OCI-LY7 (cell line): ENCODE measurements at regions not wholly inside any gene's neighbourhood (a gene's known extent, or its start where the extent isn't known, plus 50 kb on each side); places are given as distances from the start of the nearest gene placed in this dataset.

Source experiments
- BruUV-seq: library from RNA; stranded (reverse); fragments of 400-500 nt; replicated peaks from 2 replicates; lab custom pipeline; 2021; lab: Mats Ljungman, UMichigan
- CTCF ChIA-PET: fragments of 300-600 bp; sonication (Branson Sonifier 250); formaldehyde crosslinking; loops from one replicate; lab custom pipeline; 2022; ENCODE audit warnings: antibody characterized with exemption; ENCODE audit not compliant: unreplicated experiment; lab: Charles Lee
- POLR2A ChIA-PET: fragments of 300-600 bp; sonication (Branson Sonifier 250); formaldehyde crosslinking; loops from one replicate; lab custom pipeline; 2022; ENCODE audit warnings: antibody characterized with exemption; lab: Charles Lee
- DNase-seq: peaks from one replicate; pipeline ENCODE4 v3.0.0-alpha.2; 2015; ENCODE audit warnings: low spot score
- H2AFZ ChIP-seq: fragments of 200-600 bp; sonication (generic), shearing (Covaris generic); 2 replicates; pipeline ENCODE4 v1.6.1; 2014; ENCODE audit warnings: mild to moderate bottlenecking, antibody characterized with exemption, low read length, moderate library complexity
- H3K27ac ChIP-seq: fragments of 200-600 bp; sonication (generic); 2 replicates; pipeline ENCODE4 v1.5.1; 2014; ENCODE audit warnings: mixed run types, low read depth, mild to moderate bottlenecking, moderate library complexity, low read length, inconsistent platforms; ENCODE audit not compliant: poor library complexity, severe bottlenecking
- H3K36me3 ChIP-seq: fragments of 200-600 bp; sonication (generic); 2 replicates; pipeline ENCODE4 v1.6.1; 2014; ENCODE audit warnings: mild to moderate bottlenecking, antibody characterized with exemption, low read length, moderate library complexity, mixed read lengths; ENCODE audit not compliant: insufficient read depth
- H3K4me1 ChIP-seq: fragments of 200-600 bp; sonication (generic); 2 replicates; pipeline ENCODE4 v1.5.1; 2014; ENCODE audit warnings: mild to moderate bottlenecking, low read length; ENCODE audit not compliant: insufficient read depth, poor library complexity, severe bottlenecking
- H3K4me2 ChIP-seq: fragments of 200-600 bp; sonication (generic); 2 replicates; pipeline ENCODE4 v1.6.1; 2014; ENCODE audit warnings: mild to moderate bottlenecking, low read length
- H3K4me3 ChIP-seq: fragments of 200-600 bp; sonication (generic); 2 replicates; pipeline ENCODE4 v1.5.1; 2014; ENCODE audit warnings: mild to moderate bottlenecking, low read depth, low read length; ENCODE audit not compliant: poor library complexity, severe bottlenecking
- H3K79me2 ChIP-seq: fragments of 200-600 bp; sonication (generic); 2 replicates; pipeline ENCODE4 v1.6.1; 2016; ENCODE audit warnings: low read depth, mild to moderate bottlenecking, low read length, moderate library complexity, mixed read lengths; ENCODE audit not compliant: insufficient read depth
- H3K9me2 ChIP-seq: fragments of 200-600 bp; sonication (generic); 2 replicates; pipeline ENCODE4 v1.6.1; 2016; ENCODE audit warnings: mild to moderate bottlenecking, low read length, mixed read lengths; ENCODE audit not compliant: insufficient read depth
- H3K9me3 ChIP-seq: fragments of 200-600 bp; sonication (generic); 2 replicates; pipeline ENCODE4 v1.6.1; 2014; ENCODE audit warnings: mild to moderate bottlenecking, mixed run types, low read length, mixed read lengths
- H4K20me1 ChIP-seq: fragments of 200-600 bp; sonication (generic); 2 replicates; pipeline ENCODE4 v1.6.1; 2014; ENCODE audit warnings: mild to moderate bottlenecking, antibody characterized with exemption, low read length, moderate library complexity, mixed read lengths; ENCODE audit not compliant: insufficient read depth
- CTCF ChIP-seq: fragments of 200-600 bp; sonication (generic); conservative IDR thresholded peaks from 2 replicates; pipeline ENCODE4 v1.5.1; 2014; ENCODE audit warnings: mild to moderate bottlenecking, antibody characterized with exemption, low read length, moderate library complexity, mixed read lengths
- EZH2phosphoT487 ChIP-seq: fragments of 200-600 bp; sonication (generic); IDR thresholded peaks from 2 replicates; pipeline ENCODE4 v1.6.1; 2018; ENCODE audit warnings: low read depth, borderline replicate concordance, mild to moderate bottlenecking, mixed run types, antibody characterized with exemption, low read length, moderate library complexity, mixed read lengths
- intact Hi-C: fragments of 100-400 bp; cut with micrococcal nuclease; formaldehyde crosslinking; loops from one replicate; pipeline ENCODE4 v1.10.0; 2022; ENCODE audit not compliant: unreplicated experiment

GRCh38 chr7:54072710-54073109, 469.5 kb upstream of the VSTM2A start:
- ChIA-PET POLR2A (no interaction called here), CTCF (no interaction called here)
- intact Hi-C loops = no loop called here
- no TSS peak for BruUV-seq
- no peaks in the 10 kb centered on the region for H3K9me2 ChIP-seq
- H4K20me1 ChIP-seq = no peaks in the 10 kb centered on the region
- no peaks in the 10 kb centered on the region for H3K9me3 ChIP-seq
- DNase-seq = no peak
- no peak overlapping the region for H3K27ac ChIP-seq
- H3K4me3 ChIP-seq = no peak overlapping the region
- TF ChIP-seq EZH2phosphoT487 = no peak
- TF ChIP-seq CTCF = no peak
- no peak overlapping the region for H2AFZ ChIP-seq
- no peaks in the 10 kb centered on the region for H3K4me1 ChIP-seq
- no peaks in the 10 kb centered on the region for H3K36me3 ChIP-seq
- no peak overlapping the region for H3K4me2 ChIP-seq
- H3K79me2 ChIP-seq = no peaks in the 10 kb centered on the region

- no peaks in the 10 kb centered on the region for H3K36me3 ChIP-seq
- no peaks in the 10 kb centered on the region for H3K9me2 ChIP-seq
- CTCF ChIA-PET = no interaction called here
- TF ChIP-seq CTCF = no peak
- TF ChIP-seq EZH2phosphoT487 = no peak
- H3K9me3 ChIP-seq = no peaks in the 10 kb centered on the region
- H3K79me2 ChIP-seq = no peaks in the 10 kb centered on the region
- no peak overlapping the region for H3K4me2 ChIP-seq
- intact Hi-C loops = no loop called here
- no peaks in the 10 kb centered on the region for H4K20me1 ChIP-seq
- no TSS peak for BruUV-seq
- POLR2A ChIA-PET = no interaction called here
- no peak overlapping the region for H2AFZ ChIP-seq
- DNase-seq = no peak
- H3K27ac ChIP-seq = no peak overlapping the region
- H3K4me3 ChIP-seq = no peak overlapping the region
- H3K4me1 ChIP-seq = no peaks in the 10 kb centered on the region
Observed at GRCh38 chr7:54076616-54077015, 465.6 kb upstream of the VSTM2A start.

- BruUV-seq = no TSS peak
- no peak overlapping the region for H3K27ac ChIP-seq
- CTCF ChIA-PET = no interaction called here
- H3K9me2 ChIP-seq = no peaks in the 10 kb centered on the region
- TF ChIP-seq CTCF (no peak), EZH2phosphoT487 (no peak)
- H4K20me1 ChIP-seq = no peaks in the 10 kb centered on the region
- H3K79me2 ChIP-seq = no peaks in the 10 kb centered on the region
- no peak overlapping the region for H3K4me3 ChIP-seq
- no peaks in the 10 kb centered on the region for H3K36me3 ChIP-seq
- no peak overlapping the region for H3K4me2 ChIP-seq
- no peaks in the 10 kb centered on the region for H3K4me1 ChIP-seq
- H2AFZ ChIP-seq = no peak overlapping the region
- no peak for DNase-seq
- no peaks in the 10 kb centered on the region for H3K9me3 ChIP-seq
- POLR2A ChIA-PET = no interaction called here
- intact Hi-C loops = no loop called here
Observed at GRCh38 chr7:54080525-54080924, 461.6 kb upstream of the VSTM2A start.
